OCI-LY1 (cell line): ENCODE measurements at regions not wholly inside any gene's neighbourhood (a gene's known extent, or its start where the extent isn't known, plus 50 kb on each side); places are given as distances from the start of the nearest gene placed in this dataset.

Experiments
- EZH2 ChIP-seq: fragments of 200-600 bp; sonication (generic), shearing (Covaris generic); IDR thresholded peaks from 2 replicates; pipeline ENCODE4 v1.8.0; 2017; ENCODE audit warnings: borderline replicate concordance, mixed run types, mild to moderate bottlenecking, antibody characterized with exemption, low read length, moderate library complexity, mixed read lengths
- TF ChIP-seq, protein P1 (sequence below): fragments of 200-600 bp; sonication (generic), shearing (Covaris generic); IDR thresholded peaks from 2 replicates; pipeline ENCODE4 v1.5.1; 2017; ENCODE audit warnings: mild to moderate bottlenecking, antibody characterized with exemption, low read length, moderate library complexity, mixed read lengths

DNA sequence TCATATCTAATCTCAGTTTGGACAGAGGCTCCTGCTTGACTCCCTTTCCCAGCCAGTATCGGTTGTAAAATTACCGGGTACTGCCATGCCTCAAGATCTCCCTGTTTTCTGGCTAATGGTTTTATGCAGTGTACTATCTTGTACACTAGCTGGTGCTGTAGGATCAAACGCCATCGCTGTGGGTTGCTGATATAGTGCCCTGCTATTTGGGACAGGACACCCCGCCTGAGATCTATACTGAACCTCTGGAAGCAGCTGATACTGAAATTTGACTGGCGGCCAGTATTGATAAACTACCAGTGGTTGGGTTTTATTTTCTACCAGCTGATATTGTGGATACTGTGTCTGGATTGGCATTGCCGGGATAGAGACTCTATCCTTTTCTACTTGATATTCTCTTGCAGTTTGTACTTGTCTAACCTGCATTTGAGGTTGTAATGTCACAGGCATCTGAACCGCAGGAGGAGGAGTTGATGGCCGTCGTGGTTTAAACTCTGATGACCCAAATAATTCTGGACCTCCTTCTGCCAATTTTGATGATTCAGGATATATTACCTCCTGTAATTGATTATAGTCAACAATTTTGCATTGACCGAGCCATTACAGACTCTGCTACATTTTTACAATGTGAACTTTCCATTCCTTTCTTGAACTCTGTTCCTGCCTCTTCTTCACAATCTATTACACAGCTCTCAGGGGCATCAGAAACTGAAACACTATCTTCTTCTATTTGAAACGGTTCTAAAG is 112.5 kb upstream of the LARP1 start:
- TF ChIP-seq EZH2, result no peak
- TF ChIP-seq, protein P1, sequence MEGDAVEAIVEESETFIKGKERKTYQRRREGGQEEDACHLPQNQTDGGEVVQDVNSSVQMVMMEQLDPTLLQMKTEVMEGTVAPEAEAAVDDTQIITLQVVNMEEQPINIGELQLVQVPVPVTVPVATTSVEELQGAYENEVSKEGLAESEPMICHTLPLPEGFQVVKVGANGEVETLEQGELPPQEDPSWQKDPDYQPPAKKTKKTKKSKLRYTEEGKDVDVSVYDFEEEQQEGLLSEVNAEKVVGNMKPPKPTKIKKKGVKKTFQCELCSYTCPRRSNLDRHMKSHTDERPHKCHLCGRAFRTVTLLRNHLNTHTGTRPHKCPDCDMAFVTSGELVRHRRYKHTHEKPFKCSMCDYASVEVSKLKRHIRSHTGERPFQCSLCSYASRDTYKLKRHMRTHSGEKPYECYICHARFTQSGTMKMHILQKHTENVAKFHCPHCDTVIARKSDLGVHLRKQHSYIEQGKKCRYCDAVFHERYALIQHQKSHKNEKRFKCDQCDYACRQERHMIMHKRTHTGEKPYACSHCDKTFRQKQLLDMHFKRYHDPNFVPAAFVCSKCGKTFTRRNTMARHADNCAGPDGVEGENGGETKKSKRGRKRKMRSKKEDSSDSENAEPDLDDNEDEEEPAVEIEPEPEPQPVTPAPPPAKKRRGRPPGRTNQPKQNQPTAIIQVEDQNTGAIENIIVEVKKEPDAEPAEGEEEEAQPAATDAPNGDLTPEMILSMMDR, result peak; percentile 49
